Testis (tissue), 2 donors: ENCODE measurements at regions not wholly inside any gene's neighbourhood (a gene's known extent, or its start where the extent isn't known, plus 50 kb on each side); places are given as distances from the start of the nearest gene placed in this dataset.

ENCODE experiments used
- CTCF ChIP-seq, 3 experiments: fragments of 450-650 bp in 2 of 3; fragments of 200-600 bp in 1 of 3; sonication (generic) in 1 of 3; IDR thresholded peaks; one replicate each; pipeline ENCODE4 v1.5.1; 2016 to 2019; ENCODE audit warnings: antibody characterized with exemption in 3 of 3, mild to moderate bottlenecking in 2 of 3, moderate library complexity in 1 of 3
- POLR2A ChIP-seq: fragments of 450-650 bp; IDR thresholded peaks from one replicate; pipeline ENCODE4 v1.6.1; 2017; ENCODE audit warnings: antibody characterized with exemption, mild to moderate bottlenecking, moderate library complexity

- TF ChIP-seq POLR2A: no peak
- no peak for TF ChIP-seq CTCF (IDR thresholded peaks at IDR 0.05)
Measured at GRCh38 chr6:170459451-170459850, 93.7 kb downstream of the PSMB1 start.
